ENCODE measurements at regions not wholly inside any gene's neighbourhood (a gene's known extent, or its start where the extent isn't known, plus 50 kb on each side); places are given as distances from the start of the nearest gene placed in this dataset.

- no peak for ATAC-seq (ENCODE audit: low FRiP score)
- intact Hi-C loops (cut with DNase I) = no loop called here
- Histone ChIP-seq H3K27ac (ENCODE audit: low read depth in 1 of 2, low read length in 2 of 2) (no peak overlapping the region), H3K9me3 (ENCODE audit: control insufficient read depth, low read length) (no peaks in the 10 kb centered on the region), H3K4me1 (ENCODE audit: control insufficient read depth in 1 of 2, insufficient read depth in 2 of 2, low read length in 2 of 2) (no peaks in the 10 kb centered on the region), H3K27me3 (ENCODE audit: control insufficient read depth in 1 of 2, insufficient read depth in 2 of 2, low read length in 1 of 2) (no peaks in the 10 kb centered on the region), H3K4me3 (ENCODE audit: low read length in 2 of 2) (no peak overlapping the region), H3K36me3 (ENCODE audit: control insufficient read depth in 1 of 2, insufficient read depth in 2 of 2, low read length in 1 of 2) (no peaks in the 10 kb centered on the region)
- DNase-seq = peak in 1 of 2 donors; percentile 61
- 26 to 48% methylated on average over 6 of the region's 6 CpGs for WGBS, 2 donors
These were observed 185.1 kb downstream of the PLPP3 start for GRCh38 chr1:56394298-56394697.

GRCh38 chr1:56390934-56391731 is 188.2 kb downstream of the PLPP3 start:
- WGBS, 2 donors = 94 to 95% methylated on average over 16 of the region's 16 CpGs
- intact Hi-C loops (cut with DNase I) = no loop called here
- ATAC-seq (ENCODE audit: low FRiP score) (no peak), DNase-seq (no peak)
- H3K27me3 ChIP-seq (ENCODE audit: control insufficient read depth in 1 of 2, insufficient read depth in 2 of 2, low read length in 1 of 2) = no peaks in the 10 kb centered on the region
- no peak overlapping the region for H3K4me3 ChIP-seq (ENCODE audit: low read length in 2 of 2)
- H3K36me3 ChIP-seq (ENCODE audit: control insufficient read depth in 1 of 2, insufficient read depth in 2 of 2, low read length in 1 of 2) = no peaks in the 10 kb centered on the region
- H3K4me1 ChIP-seq (ENCODE audit: control insufficient read depth in 1 of 2, insufficient read depth in 2 of 2, low read length in 2 of 2) = no peaks in the 10 kb centered on the region
- no peaks in the 10 kb centered on the region for H3K9me3 ChIP-seq (ENCODE audit: control insufficient read depth, low read length)
- H3K27ac ChIP-seq (ENCODE audit: low read depth in 1 of 2, low read length in 2 of 2) = no peak overlapping the region

- ATAC-seq (ENCODE audit: low FRiP score) (no peak), DNase-seq (no peak)
- WGBS, 2 donors = 64 to 69% methylated on average over 3 of the region's 3 CpGs
- no peaks in the 10 kb centered on the region for H3K36me3 ChIP-seq (ENCODE audit: control insufficient read depth in 1 of 2, insufficient read depth in 2 of 2, low read length in 1 of 2)
- no peaks in the 10 kb centered on the region for H3K4me1 ChIP-seq (ENCODE audit: control insufficient read depth in 1 of 2, insufficient read depth in 2 of 2, low read length in 2 of 2)
- no peak overlapping the region for H3K27ac ChIP-seq (ENCODE audit: low read depth in 1 of 2, low read length in 2 of 2)
- H3K27me3 ChIP-seq (ENCODE audit: control insufficient read depth in 1 of 2, insufficient read depth in 2 of 2, low read length in 1 of 2) = no peaks in the 10 kb centered on the region
- intact Hi-C loops (cut with DNase I) = no loop called here
- no peaks in the 10 kb centered on the region for H3K9me3 ChIP-seq (ENCODE audit: control insufficient read depth, low read length)
- H3K4me3 ChIP-seq (ENCODE audit: low read length in 2 of 2) = no peak overlapping the region
These were observed 189.0 kb downstream of the PLPP3 start for GRCh38 chr1:56390232-56390867.

GRCh38 chr1:56389813-56390212 is 189.6 kb downstream of the PLPP3 start:
- intact Hi-C loops (cut with DNase I) = no loop called here
- Histone ChIP-seq H3K4me3 (ENCODE audit: low read length in 2 of 2) (no peak overlapping the region), H3K27me3 (ENCODE audit: control insufficient read depth in 1 of 2, insufficient read depth in 2 of 2, low read length in 1 of 2) (no peaks in the 10 kb centered on the region), H3K36me3 (ENCODE audit: control insufficient read depth in 1 of 2, insufficient read depth in 2 of 2, low read length in 1 of 2) (no peaks in the 10 kb centered on the region), H3K27ac (ENCODE audit: low read depth in 1 of 2, low read length in 2 of 2) (no peak overlapping the region), H3K4me1 (ENCODE audit: control insufficient read depth in 1 of 2, insufficient read depth in 2 of 2, low read length in 2 of 2) (no peaks in the 10 kb centered on the region), H3K9me3 (ENCODE audit: control insufficient read depth, low read length) (no peaks in the 10 kb centered on the region)
- 59 to 62% methylated on average over 2 of the region's 2 CpGs for WGBS, 2 donors
- no peak for ATAC-seq (ENCODE audit: low FRiP score)
- DNase-seq = no peak

GRCh38 chr1:56387071-56387740 is 192.2 kb downstream of the PLPP3 start:
- intact Hi-C loops (cut with DNase I) = no loop called here
- no peak overlapping the region for H3K27ac ChIP-seq (ENCODE audit: low read depth in 1 of 2, low read length in 2 of 2)
- no peaks in the 10 kb centered on the region for H3K36me3 ChIP-seq (ENCODE audit: control insufficient read depth in 1 of 2, insufficient read depth in 2 of 2, low read length in 1 of 2)
- ATAC-seq (ENCODE audit: low FRiP score) (no peak), DNase-seq (no peak)
- WGBS, 2 donors = 93% methylated on average over 1 of the region's 1 CpG
- no peaks in the 10 kb centered on the region for H3K4me1 ChIP-seq (ENCODE audit: control insufficient read depth in 1 of 2, insufficient read depth in 2 of 2, low read length in 2 of 2)
- H3K27me3 ChIP-seq (ENCODE audit: control insufficient read depth in 1 of 2, insufficient read depth in 2 of 2, low read length in 1 of 2) = no peaks in the 10 kb centered on the region
- no peaks in the 10 kb centered on the region for H3K9me3 ChIP-seq (ENCODE audit: control insufficient read depth, low read length)
- no peak overlapping the region for H3K4me3 ChIP-seq (ENCODE audit: low read length in 2 of 2)

- 92 to 94% methylated on average over 1 of the region's 1 CpG for WGBS, 2 donors
These were observed 194.0 kb downstream of the PLPP3 start for GRCh38 chr1:56385314-56385713.

GRCh38 chr1:56382929-56383328 is 196.4 kb downstream of the PLPP3 start:
- H3K27ac ChIP-seq (ENCODE audit: low read depth in 1 of 2, low read length in 2 of 2) = no peak overlapping the region
- no peaks in the 10 kb centered on the region for H3K9me3 ChIP-seq (ENCODE audit: control insufficient read depth, low read length)
- no peaks in the 10 kb centered on the region for H3K27me3 ChIP-seq (ENCODE audit: control insufficient read depth in 1 of 2, insufficient read depth in 2 of 2, low read length in 1 of 2)
- H3K4me3 ChIP-seq (ENCODE audit: low read length in 2 of 2) = no peak overlapping the region
- no peaks in the 10 kb centered on the region for H3K4me1 ChIP-seq (ENCODE audit: control insufficient read depth in 1 of 2, insufficient read depth in 2 of 2, low read length in 2 of 2)
- H3K36me3 ChIP-seq (ENCODE audit: control insufficient read depth in 1 of 2, insufficient read depth in 2 of 2, low read length in 1 of 2) = no peaks in the 10 kb centered on the region
- no peak for DNase-seq
- ATAC-seq (ENCODE audit: low FRiP score) = no peak
- intact Hi-C loops (cut with DNase I) = no loop called here
- WGBS, 2 donors = 96 to 97% methylated on average over 5 of the region's 5 CpGs

More at GRCh38 chr1:56385314-56385713, 194.0 kb downstream of the PLPP3 start:
- H3K9me3 ChIP-seq (ENCODE audit: control insufficient read depth, low read length) = no peaks in the 10 kb centered on the region
- ATAC-seq (ENCODE audit: low FRiP score) (no peak), DNase-seq (no peak)
- intact Hi-C loops (cut with DNase I) = no loop called here
- no peak overlapping the region for H3K4me3 ChIP-seq (ENCODE audit: low read length in 2 of 2)
- no peaks in the 10 kb centered on the region for H3K27me3 ChIP-seq (ENCODE audit: control insufficient read depth in 1 of 2, insufficient read depth in 2 of 2, low read length in 1 of 2)
- H3K27ac ChIP-seq (ENCODE audit: low read depth in 1 of 2, low read length in 2 of 2) = no peak overlapping the region
- no peaks in the 10 kb centered on the region for H3K36me3 ChIP-seq (ENCODE audit: control insufficient read depth in 1 of 2, insufficient read depth in 2 of 2, low read length in 1 of 2)
- H3K4me1 ChIP-seq (ENCODE audit: control insufficient read depth in 1 of 2, insufficient read depth in 2 of 2, low read length in 2 of 2) = no peaks in the 10 kb centered on the region

- no peaks in the 10 kb centered on the region for H3K36me3 ChIP-seq (ENCODE audit: control insufficient read depth in 1 of 2, insufficient read depth in 2 of 2, low read length in 1 of 2)
- peaks cover under 1 to 4% of the 10 kb centered on the region in 2 donors for H3K4me1 ChIP-seq (ENCODE audit: control insufficient read depth in 1 of 2, insufficient read depth in 2 of 2, low read length in 2 of 2)
- intact Hi-C loops (cut with DNase I) = no loop called here
- ATAC-seq (ENCODE audit: low FRiP score) (no peak), DNase-seq (no peak)
- H3K4me3 ChIP-seq (ENCODE audit: low read length in 2 of 2) = no peak overlapping the region
- H3K27me3 ChIP-seq (ENCODE audit: control insufficient read depth in 1 of 2, insufficient read depth in 2 of 2, low read length in 1 of 2) = no peaks in the 10 kb centered on the region
- 75 to 76% methylated on average over 4 of the region's 4 CpGs for WGBS, 2 donors
- H3K9me3 ChIP-seq (ENCODE audit: control insufficient read depth, low read length) = no peaks in the 10 kb centered on the region
- no peak overlapping the region for H3K27ac ChIP-seq (ENCODE audit: low read depth in 1 of 2, low read length in 2 of 2)
These were observed 198.8 kb downstream of the PLPP3 start for GRCh38 chr1:56380531-56380930.

Data from aorta (tissue), 5 donors.